PC-9 (cell line): ENCODE measurements at regions not wholly inside any gene's neighbourhood (a gene's known extent, or its start where the extent isn't known, plus 50 kb on each side); places are given as distances from the start of the nearest gene placed in this dataset.

ENCODE experiments used
- EZH2 ChIP-seq: fragments of 200-600 bp; sonication (generic); IDR thresholded peaks from 2 replicates; pipeline ENCODE4 v1.8.0; 2017; ENCODE audit warnings: antibody characterized with exemption, low read depth
- TF ChIP-seq, protein P1 (sequence below): fragments of 200-600 bp; sonication (generic); conservative IDR thresholded peaks from 2 replicates; pipeline ENCODE4 v1.6.1; 2017; ENCODE audit warnings: mixed run types, antibody characterized with exemption, mild to moderate bottlenecking, moderate library complexity

DNA sequence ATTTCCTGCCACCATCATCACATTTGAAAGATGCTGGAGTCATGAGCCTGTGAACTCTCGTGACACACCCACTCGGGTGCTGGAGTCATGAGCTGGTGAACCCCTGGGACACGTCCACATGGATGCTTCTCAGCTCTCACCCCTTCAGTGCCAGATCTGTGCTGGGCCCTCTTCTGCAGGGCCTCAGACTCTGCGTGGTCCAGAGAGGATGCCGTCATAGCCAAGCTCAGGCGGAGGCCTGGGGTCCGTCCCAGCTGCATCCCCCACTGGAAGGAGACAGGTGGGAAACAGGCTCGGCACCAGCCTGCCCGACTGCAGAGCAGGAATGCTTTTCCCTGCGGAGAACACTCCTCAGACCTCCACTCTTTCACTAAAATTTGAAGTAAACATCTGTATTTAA lies 156.5 kb upstream of the PPP2R2D start:
- TF ChIP-seq EZH2, result no peak
- TF ChIP-seq, protein P1, sequence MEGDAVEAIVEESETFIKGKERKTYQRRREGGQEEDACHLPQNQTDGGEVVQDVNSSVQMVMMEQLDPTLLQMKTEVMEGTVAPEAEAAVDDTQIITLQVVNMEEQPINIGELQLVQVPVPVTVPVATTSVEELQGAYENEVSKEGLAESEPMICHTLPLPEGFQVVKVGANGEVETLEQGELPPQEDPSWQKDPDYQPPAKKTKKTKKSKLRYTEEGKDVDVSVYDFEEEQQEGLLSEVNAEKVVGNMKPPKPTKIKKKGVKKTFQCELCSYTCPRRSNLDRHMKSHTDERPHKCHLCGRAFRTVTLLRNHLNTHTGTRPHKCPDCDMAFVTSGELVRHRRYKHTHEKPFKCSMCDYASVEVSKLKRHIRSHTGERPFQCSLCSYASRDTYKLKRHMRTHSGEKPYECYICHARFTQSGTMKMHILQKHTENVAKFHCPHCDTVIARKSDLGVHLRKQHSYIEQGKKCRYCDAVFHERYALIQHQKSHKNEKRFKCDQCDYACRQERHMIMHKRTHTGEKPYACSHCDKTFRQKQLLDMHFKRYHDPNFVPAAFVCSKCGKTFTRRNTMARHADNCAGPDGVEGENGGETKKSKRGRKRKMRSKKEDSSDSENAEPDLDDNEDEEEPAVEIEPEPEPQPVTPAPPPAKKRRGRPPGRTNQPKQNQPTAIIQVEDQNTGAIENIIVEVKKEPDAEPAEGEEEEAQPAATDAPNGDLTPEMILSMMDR, result no peak
